Thyroid gland (tissue), 4 donors: ENCODE measurements at regions not wholly inside any gene's neighbourhood (a gene's known extent, or its start where the extent isn't known, plus 50 kb on each side); places are given as distances from the start of the nearest gene placed in this dataset.

ENCODE experiments used
- POLR2A ChIP-seq, 2 donors: fragments of 450-650 bp; IDR thresholded peaks; one replicate each; pipeline ENCODE4 v1.6.1; 2017; ENCODE audit warnings: antibody characterized with exemption in 2 of 2, mild to moderate bottlenecking in 2 of 2, moderate library complexity in 1 of 2
- TF ChIP-seq, protein P1 (sequence below), 6 experiments: fragments of 200-600 bp in 3 of 6; fragments of 450-650 bp in 3 of 6; sonication (generic) in 3 of 6; IDR thresholded peaks; one replicate each; pipeline ENCODE4 v1.5.1; 2016 to 2019; ENCODE audit warnings: antibody characterized with exemption in 6 of 6, mild to moderate bottlenecking in 2 of 6, inconsistent platforms in 1 of 6, moderate library complexity in 1 of 6

DNA sequence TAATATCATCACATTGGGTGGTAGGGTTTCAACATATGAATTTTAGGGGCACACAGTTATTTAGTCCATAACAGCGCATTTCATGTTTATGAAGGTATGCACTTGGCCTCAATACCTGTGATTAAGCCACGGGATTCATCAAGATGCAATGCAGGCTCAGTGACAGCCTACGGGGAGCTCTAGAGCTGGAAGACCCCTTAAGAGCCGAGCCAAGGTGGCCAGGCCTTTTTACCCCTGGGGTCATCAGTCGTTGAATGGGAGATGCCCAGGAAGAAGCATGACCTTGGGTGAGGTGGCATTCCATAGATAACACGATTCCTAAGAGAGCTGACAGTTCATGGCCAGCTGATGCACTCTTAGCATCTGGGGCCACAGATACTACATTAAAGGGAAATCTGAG is 380.0 kb downstream of the ZNF536 start:
- TF ChIP-seq, protein P1, sequence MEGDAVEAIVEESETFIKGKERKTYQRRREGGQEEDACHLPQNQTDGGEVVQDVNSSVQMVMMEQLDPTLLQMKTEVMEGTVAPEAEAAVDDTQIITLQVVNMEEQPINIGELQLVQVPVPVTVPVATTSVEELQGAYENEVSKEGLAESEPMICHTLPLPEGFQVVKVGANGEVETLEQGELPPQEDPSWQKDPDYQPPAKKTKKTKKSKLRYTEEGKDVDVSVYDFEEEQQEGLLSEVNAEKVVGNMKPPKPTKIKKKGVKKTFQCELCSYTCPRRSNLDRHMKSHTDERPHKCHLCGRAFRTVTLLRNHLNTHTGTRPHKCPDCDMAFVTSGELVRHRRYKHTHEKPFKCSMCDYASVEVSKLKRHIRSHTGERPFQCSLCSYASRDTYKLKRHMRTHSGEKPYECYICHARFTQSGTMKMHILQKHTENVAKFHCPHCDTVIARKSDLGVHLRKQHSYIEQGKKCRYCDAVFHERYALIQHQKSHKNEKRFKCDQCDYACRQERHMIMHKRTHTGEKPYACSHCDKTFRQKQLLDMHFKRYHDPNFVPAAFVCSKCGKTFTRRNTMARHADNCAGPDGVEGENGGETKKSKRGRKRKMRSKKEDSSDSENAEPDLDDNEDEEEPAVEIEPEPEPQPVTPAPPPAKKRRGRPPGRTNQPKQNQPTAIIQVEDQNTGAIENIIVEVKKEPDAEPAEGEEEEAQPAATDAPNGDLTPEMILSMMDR (IDR thresholded peaks at IDR 0.05), result no peak
- TF ChIP-seq POLR2A (IDR thresholded peaks at IDR 0.05), result no peak
